ENCODE measurements at regions not wholly inside any gene's neighbourhood (a gene's known extent, or its start where the extent isn't known, plus 50 kb on each side); places are given as distances from the start of the nearest gene placed in this dataset.
A peak's percentile ranks its signal among the peaks of the same experiment; 100 is the strongest.

DNA sequence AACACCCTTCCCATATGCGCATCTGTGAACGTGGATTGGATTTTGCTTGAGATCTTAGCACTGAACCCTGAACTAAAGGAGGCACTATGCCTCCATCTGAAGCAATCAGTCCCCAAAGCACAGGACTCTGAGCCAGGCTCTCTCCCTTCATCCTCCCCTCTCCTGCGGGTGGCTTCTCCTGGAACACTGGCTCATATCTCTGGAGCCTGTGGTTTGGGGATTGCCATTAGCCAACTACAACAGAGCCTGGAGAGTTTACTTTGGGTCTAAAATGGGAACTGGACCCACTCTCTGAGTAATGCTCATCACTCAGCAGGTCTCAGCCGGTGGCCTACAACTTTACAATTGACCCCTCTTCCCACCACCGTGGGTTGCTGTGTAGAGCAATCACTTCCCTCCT is 190.8 kb upstream of the HES1 start:
- H3K27ac ChIP-seq: no peak overlapping the region
- no peaks in the 10 kb centered on the region for H3K27me3 ChIP-seq
- intact Hi-C loops (cut with DNase I): no loop called here
- TF ChIP-seq, protein P1, sequence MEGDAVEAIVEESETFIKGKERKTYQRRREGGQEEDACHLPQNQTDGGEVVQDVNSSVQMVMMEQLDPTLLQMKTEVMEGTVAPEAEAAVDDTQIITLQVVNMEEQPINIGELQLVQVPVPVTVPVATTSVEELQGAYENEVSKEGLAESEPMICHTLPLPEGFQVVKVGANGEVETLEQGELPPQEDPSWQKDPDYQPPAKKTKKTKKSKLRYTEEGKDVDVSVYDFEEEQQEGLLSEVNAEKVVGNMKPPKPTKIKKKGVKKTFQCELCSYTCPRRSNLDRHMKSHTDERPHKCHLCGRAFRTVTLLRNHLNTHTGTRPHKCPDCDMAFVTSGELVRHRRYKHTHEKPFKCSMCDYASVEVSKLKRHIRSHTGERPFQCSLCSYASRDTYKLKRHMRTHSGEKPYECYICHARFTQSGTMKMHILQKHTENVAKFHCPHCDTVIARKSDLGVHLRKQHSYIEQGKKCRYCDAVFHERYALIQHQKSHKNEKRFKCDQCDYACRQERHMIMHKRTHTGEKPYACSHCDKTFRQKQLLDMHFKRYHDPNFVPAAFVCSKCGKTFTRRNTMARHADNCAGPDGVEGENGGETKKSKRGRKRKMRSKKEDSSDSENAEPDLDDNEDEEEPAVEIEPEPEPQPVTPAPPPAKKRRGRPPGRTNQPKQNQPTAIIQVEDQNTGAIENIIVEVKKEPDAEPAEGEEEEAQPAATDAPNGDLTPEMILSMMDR (IDR thresholded peaks at IDR 0.05): no peak
- TF ChIP-seq POLR2A (IDR thresholded peaks at IDR 0.05) (no peak), POLR2AphosphoS5 (IDR thresholded peaks at IDR 0.05; ENCODE audit: insufficient read depth in 1 of 2, low read depth in 1 of 2) (no peak)
- no peaks in the 10 kb centered on the region for H3K9me3 ChIP-seq
- no peak for DNase-seq (ENCODE audit: extremely low spot score in 2 of 2)
- no peak overlapping the region for H3K4me3 ChIP-seq
- no peaks in the 10 kb centered on the region for H3K36me3 ChIP-seq
- no peaks in the 10 kb centered on the region for H3K4me1 ChIP-seq

DNA sequence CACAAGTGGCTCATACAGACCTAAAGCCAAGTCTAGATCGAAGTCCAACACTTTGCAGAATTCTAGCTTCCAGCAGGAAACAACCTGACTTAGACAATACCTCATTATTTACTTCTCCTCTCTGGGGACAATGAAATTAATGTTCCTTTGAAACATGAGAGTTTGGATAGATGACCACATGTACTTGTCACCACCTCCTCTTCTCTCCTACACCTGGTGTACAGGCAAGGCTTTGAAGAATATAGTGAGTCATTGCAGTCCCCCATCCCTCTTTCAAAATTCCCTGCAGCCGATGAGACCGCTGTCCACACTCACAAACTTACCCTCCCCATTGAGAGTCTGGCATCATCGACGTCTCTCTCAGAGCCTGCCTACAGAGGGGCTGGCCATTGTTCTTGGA is 189.0 kb upstream of the HES1 start:
- no peaks in the 10 kb centered on the region for H3K9me3 ChIP-seq
- no peaks in the 10 kb centered on the region for H3K36me3 ChIP-seq
- no peaks in the 10 kb centered on the region for H3K27me3 ChIP-seq
- intact Hi-C loops (cut with DNase I): no loop called here
- H3K27ac ChIP-seq: no peak overlapping the region
- H3K4me1 ChIP-seq: peaks cover 5% of the 10 kb centered on the region
- no peak overlapping the region for H3K4me3 ChIP-seq
- no peak for DNase-seq (ENCODE audit: extremely low spot score in 2 of 2)
- TF ChIP-seq, protein P1 (IDR thresholded peaks at IDR 0.05): no peak
- no peak for TF ChIP-seq POLR2AphosphoS5 (IDR thresholded peaks at IDR 0.05; ENCODE audit: insufficient read depth in 1 of 2, low read depth in 1 of 2)
- TF ChIP-seq POLR2A (IDR thresholded peaks at IDR 0.05): no peak

DNA sequence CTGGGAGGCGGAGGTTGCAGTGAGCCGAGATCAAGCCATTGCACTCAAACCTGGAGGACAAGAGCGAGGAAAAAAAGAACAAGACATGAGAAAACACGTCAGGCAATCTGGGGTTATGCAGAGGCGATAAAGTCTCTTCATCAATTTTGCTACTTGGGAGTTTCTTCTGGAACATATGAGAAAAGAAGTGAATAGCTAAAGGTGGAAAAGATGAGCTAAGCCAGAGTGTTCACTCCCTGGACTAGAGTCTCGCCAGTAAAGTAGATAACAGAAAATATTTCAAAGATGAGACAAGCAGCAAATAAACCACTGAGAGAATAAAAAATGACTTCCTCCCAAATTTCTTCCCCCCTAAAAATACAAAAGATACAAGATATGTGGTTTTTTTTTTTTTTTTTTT is 188.4 kb upstream of the HES1 start:
- Histone ChIP-seq H3K4me3 (no peak overlapping the region), H3K27ac (no peak overlapping the region), H3K36me3 (no peaks in the 10 kb centered on the region), H3K4me1 (peaks cover 5% of the 10 kb centered on the region), H3K27me3 (no peaks in the 10 kb centered on the region), H3K9me3 (no peaks in the 10 kb centered on the region)
- intact Hi-C loops (cut with DNase I): no loop called here
- TF ChIP-seq POLR2A (IDR thresholded peaks at IDR 0.05): no peak
- TF ChIP-seq POLR2AphosphoS5 (IDR thresholded peaks at IDR 0.05; ENCODE audit: insufficient read depth in 1 of 2, low read depth in 1 of 2): no peak
- TF ChIP-seq, protein P1 (IDR thresholded peaks at IDR 0.05): no peak
- DNase-seq (ENCODE audit: extremely low spot score in 2 of 2): no peak

DNA sequence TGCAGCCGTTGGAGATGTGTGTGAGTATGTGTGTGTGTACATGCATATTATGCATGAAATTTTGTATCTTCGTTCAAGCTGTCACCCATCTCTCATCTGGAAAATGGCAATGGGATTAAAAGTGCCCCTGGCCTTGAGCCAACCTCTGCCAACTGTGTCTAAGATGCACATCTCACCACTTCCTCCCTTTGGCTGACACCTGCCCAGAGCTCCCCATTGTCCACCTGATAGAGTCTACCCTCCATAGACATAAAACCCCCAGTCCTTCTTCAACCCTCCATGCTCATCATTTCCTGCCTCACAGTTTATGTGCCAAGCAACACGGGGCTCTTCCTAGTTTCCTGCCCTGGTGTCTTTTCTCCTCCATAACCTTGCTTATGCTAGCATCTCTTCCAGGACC is 187.5 kb upstream of the HES1 start:
- Histone ChIP-seq H3K27me3 (no peaks in the 10 kb centered on the region), H3K36me3 (no peaks in the 10 kb centered on the region), H3K4me3 (no peak overlapping the region), H3K27ac (no peak overlapping the region), H3K9me3 (no peaks in the 10 kb centered on the region), H3K4me1 (peaks cover 5% of the 10 kb centered on the region)
- intact Hi-C loops (cut with DNase I): no loop called here
- TF ChIP-seq POLR2AphosphoS5 (IDR thresholded peaks at IDR 0.05; ENCODE audit: insufficient read depth in 1 of 2, low read depth in 1 of 2) (no peak), POLR2A (IDR thresholded peaks at IDR 0.05) (no peak)
- TF ChIP-seq, protein P1 (IDR thresholded peaks at IDR 0.05): no peak
- no peak for DNase-seq (ENCODE audit: extremely low spot score in 2 of 2)

DNA sequence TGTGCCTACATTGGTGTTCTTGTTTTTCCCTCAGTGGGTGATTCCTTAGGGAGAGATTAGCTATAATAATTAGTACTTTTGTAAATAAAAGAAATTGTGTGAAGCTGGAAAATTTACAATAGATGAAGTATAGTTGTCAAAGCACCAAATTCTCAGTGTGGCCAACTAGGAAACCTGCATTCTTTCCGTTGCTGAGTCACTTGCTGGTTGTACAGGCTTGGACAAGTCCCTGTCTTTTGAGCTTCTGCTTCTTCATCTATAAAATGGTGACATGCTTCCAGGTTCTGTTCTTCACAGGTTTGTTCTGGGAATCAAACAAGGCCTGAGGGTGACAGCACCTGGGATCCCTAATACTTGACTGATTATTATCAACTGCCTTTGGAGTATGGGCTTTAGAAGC is 184.1 kb upstream of the HES1 start:
- intact Hi-C loops (cut with DNase I): no loop called here
- H3K27ac ChIP-seq: no peak overlapping the region

More for the DNA sequence above, 184.1 kb upstream of the HES1 start:
- peaks cover 10% of the 10 kb centered on the region for H3K9me3 ChIP-seq
- TF ChIP-seq, protein P1 (IDR thresholded peaks at IDR 0.05): no peak
- TF ChIP-seq POLR2AphosphoS5 (IDR thresholded peaks at IDR 0.05; ENCODE audit: insufficient read depth in 1 of 2, low read depth in 1 of 2) (peak in 1 of 2 donors; percentile 75), POLR2A (IDR thresholded peaks at IDR 0.05) (no peak)
- no peak overlapping the region for H3K4me3 ChIP-seq
- DNase-seq (ENCODE audit: extremely low spot score in 2 of 2): no peak
- H3K27me3 ChIP-seq: no peaks in the 10 kb centered on the region
- peaks cover 5% of the 10 kb centered on the region for H3K4me1 ChIP-seq
- H3K36me3 ChIP-seq: no peaks in the 10 kb centered on the region
